ENCODE measurements at regions not wholly inside any gene's neighbourhood (a gene's known extent, or its start where the extent isn't known, plus 50 kb on each side); places are given as distances from the start of the nearest gene placed in this dataset.

DNA sequence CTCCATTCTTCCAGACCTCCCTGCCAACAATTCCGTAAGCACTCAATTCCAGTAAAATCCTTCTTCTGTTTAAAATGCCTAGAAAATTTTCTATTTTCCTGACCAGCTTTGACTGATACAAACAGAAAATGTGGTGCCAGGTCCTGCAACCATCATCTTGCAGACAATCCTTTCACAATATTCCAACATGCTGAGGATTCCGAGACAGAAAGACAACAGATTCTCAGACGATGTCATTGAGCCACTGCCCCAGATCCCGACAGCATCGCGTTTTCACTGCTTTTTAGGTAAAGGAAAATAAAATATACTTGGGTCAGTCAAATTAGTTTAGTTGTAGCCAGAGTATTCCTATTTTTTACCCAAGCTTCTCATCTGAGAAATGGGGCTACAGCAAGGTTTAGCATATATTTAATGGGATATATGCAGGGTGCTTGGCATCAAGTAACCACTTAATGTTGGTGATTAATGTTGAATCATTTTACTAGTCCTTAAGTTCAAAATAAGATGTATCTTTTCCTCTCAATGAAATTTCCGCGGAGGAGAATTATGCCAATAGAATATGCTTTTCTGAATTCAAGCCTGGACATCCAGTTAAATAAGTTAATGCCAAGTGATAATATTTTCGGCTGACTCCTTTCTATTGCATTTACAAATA lies 866.6 kb downstream of the SLC4A3 start:
- no peak for TF ChIP-seq POLR2A (IDR thresholded peaks at IDR 0.05)
- TF ChIP-seq, protein P1, sequence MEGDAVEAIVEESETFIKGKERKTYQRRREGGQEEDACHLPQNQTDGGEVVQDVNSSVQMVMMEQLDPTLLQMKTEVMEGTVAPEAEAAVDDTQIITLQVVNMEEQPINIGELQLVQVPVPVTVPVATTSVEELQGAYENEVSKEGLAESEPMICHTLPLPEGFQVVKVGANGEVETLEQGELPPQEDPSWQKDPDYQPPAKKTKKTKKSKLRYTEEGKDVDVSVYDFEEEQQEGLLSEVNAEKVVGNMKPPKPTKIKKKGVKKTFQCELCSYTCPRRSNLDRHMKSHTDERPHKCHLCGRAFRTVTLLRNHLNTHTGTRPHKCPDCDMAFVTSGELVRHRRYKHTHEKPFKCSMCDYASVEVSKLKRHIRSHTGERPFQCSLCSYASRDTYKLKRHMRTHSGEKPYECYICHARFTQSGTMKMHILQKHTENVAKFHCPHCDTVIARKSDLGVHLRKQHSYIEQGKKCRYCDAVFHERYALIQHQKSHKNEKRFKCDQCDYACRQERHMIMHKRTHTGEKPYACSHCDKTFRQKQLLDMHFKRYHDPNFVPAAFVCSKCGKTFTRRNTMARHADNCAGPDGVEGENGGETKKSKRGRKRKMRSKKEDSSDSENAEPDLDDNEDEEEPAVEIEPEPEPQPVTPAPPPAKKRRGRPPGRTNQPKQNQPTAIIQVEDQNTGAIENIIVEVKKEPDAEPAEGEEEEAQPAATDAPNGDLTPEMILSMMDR (IDR thresholded peaks at IDR 0.05), result no peak
- no peak for ATAC-seq
- no peaks in the 10 kb centered on the region for H3K36me3 ChIP-seq (replicated peaks in 1 of 2; ENCODE audit: insufficient read depth in 1 of 2, low read depth in 2 of 2)
- intact Hi-C loops (cut with DNase I), result no loop called here
- no peak for DNase-seq
- no peak overlapping the region for H3K27ac ChIP-seq
- H3K27me3 ChIP-seq, result no peaks in the 10 kb centered on the region
- no peak overlapping the region for H3K4me3 ChIP-seq
- 87% methylated on average over 9 of the region's 9 CpGs for WGBS, 2 donors
- no peaks in the 10 kb centered on the region for H3K4me1 ChIP-seq
- no peaks in the 10 kb centered on the region for H3K9me3 ChIP-seq

DNA sequence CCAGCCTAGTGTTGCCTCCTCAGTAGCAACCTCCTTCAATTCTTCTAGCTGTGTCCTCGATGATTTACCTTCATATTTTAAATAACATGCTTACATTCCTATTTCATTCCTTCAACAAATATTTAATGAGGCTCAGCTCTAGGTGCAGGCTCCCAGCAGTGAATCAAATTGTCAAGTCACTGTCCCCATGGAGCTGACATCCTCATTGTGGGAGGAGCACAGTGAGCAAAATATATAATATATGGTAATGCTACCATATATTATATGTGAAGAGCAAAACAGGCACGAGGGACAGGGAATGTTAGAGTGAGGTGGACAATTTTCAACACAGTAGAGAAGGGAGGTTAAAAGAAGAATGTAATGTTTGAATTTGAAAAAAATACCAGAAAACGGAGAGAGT lies 869.1 kb downstream of the SLC4A3 start:
- H3K4me1 ChIP-seq, result no peaks in the 10 kb centered on the region
- intact Hi-C loops (cut with DNase I), result no loop called here
- no peak for ATAC-seq
- no peaks in the 10 kb centered on the region for H3K27me3 ChIP-seq
- H3K9me3 ChIP-seq, result no peaks in the 10 kb centered on the region
- TF ChIP-seq POLR2A (IDR thresholded peaks at IDR 0.05), result no peak
- TF ChIP-seq, protein P1 (IDR thresholded peaks at IDR 0.05), result no peak
- no peak overlapping the region for H3K27ac ChIP-seq
- no peaks in the 10 kb centered on the region for H3K36me3 ChIP-seq (replicated peaks in 1 of 2; ENCODE audit: insufficient read depth in 1 of 2, low read depth in 2 of 2)
- 72 to 74% methylated on average over 3 of the region's 3 CpGs for WGBS, 2 donors
- no peak overlapping the region for H3K4me3 ChIP-seq
- no peak for DNase-seq

DNA sequence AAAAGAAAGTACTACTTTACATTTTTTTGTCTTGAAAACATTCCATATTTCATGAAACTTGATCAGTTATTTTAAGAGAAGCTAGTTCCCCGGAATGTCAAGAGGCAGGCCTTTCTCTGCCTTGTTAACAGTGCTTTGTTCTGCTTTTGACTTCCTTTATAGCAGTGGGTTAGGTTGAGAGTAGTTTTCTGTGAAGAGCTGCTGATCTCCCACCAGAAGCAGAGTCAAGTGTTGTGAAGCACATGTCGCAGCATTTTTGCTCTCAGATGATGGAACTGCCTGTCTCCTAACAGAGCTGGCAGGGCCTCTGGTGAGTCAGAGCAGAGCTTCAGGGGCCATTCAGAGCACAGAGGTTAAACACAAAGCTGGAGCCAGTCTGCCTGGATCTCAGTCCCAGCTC lies 871.8 kb downstream of the SLC4A3 start:
- intact Hi-C loops (cut with DNase I), result no loop called here
- no peaks in the 10 kb centered on the region for H3K36me3 ChIP-seq (replicated peaks in 1 of 2; ENCODE audit: insufficient read depth in 1 of 2, low read depth in 2 of 2)
- ATAC-seq, result no peak
- TF ChIP-seq, protein P1 (IDR thresholded peaks at IDR 0.05), result no peak
- no peak for TF ChIP-seq POLR2A (IDR thresholded peaks at IDR 0.05)
- no peaks in the 10 kb centered on the region for H3K9me3 ChIP-seq
- DNase-seq, result no peak
- H3K27ac ChIP-seq, result no peak overlapping the region
- H3K4me3 ChIP-seq, result no peak overlapping the region
- 47 to 50% methylated on average over 2 of the region's 2 CpGs for WGBS, 2 donors
- no peaks in the 10 kb centered on the region for H3K27me3 ChIP-seq
- no peaks in the 10 kb centered on the region for H3K4me1 ChIP-seq

DNA sequence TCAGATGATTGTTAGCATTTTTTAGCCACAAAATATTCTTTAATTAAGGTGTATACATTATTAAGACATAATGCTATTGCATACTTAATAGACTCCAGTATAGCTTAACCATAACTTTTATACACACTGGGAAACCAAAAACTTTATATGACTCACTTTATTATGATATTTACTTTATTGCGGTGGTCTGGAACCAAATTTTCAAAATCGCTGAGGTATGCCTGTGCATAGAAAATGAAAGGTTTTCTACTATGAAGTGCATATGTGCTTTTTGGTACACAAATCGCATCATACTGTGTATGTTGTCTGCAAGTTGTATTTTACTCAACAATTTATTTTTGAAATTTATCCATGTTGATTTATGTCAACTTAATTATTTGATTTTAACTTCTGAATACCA lies 875.1 kb downstream of the SLC4A3 start:
- no peak for ATAC-seq
- intact Hi-C loops (cut with DNase I), result no loop called here
- DNase-seq, result no peak
- Histone ChIP-seq H3K27me3 (no peaks in the 10 kb centered on the region), H3K36me3 (replicated peaks in 1 of 2; ENCODE audit: insufficient read depth in 1 of 2, low read depth in 2 of 2) (no peaks in the 10 kb centered on the region), H3K27ac (no peak overlapping the region), H3K9me3 (no peaks in the 10 kb centered on the region), H3K4me3 (no peak overlapping the region), H3K4me1 (no peaks in the 10 kb centered on the region)
- TF ChIP-seq, protein P1 (IDR thresholded peaks at IDR 0.05), result no peak
- TF ChIP-seq POLR2A (IDR thresholded peaks at IDR 0.05), result no peak
- WGBS, 2 donors, result 91 to 92% methylated on average over 3 of the region's 3 CpGs

DNA sequence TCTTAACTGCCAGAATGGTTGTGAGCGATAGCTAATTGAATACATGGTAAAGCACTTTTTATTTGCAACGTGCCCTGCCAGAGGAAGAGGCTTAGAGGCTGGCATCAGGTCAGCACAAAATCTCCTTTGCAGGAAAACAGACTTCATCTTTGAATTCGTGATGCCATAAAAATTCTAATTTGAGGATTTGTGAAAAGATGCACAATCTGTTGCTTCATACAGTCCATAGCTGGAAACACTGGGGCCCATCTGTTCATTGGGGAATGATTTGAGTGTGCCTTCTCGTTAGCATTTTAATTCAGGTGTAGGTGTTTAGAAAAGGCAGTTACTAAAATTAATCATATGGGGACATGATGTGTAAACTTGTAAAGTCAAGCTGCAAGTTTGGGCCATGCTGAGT lies 876.0 kb downstream of the SLC4A3 start:
- no peak overlapping the region for H3K4me3 ChIP-seq
- WGBS, 2 donors, result 75 to 80% methylated on average over 4 of the region's 4 CpGs
- H3K27me3 ChIP-seq, result no peaks in the 10 kb centered on the region
- H3K9me3 ChIP-seq, result no peaks in the 10 kb centered on the region
- H3K27ac ChIP-seq, result no peak overlapping the region
- no peak for DNase-seq
- H3K4me1 ChIP-seq, result no peaks in the 10 kb centered on the region
- no peak for TF ChIP-seq POLR2A (IDR thresholded peaks at IDR 0.05)
- TF ChIP-seq, protein P1 (IDR thresholded peaks at IDR 0.05), result no peak
- intact Hi-C loops (cut with DNase I), result no loop called here
- no peaks in the 10 kb centered on the region for H3K36me3 ChIP-seq (replicated peaks in 1 of 2; ENCODE audit: insufficient read depth in 1 of 2, low read depth in 2 of 2)
- ATAC-seq, result no peak

Measured in body of pancreas (tissue), 4 donors.